ENCODE measurements at regions not wholly inside any gene's neighbourhood (a gene's known extent, or its start where the extent isn't known, plus 50 kb on each side); places are given as distances from the start of the nearest gene placed in this dataset.

DNA sequence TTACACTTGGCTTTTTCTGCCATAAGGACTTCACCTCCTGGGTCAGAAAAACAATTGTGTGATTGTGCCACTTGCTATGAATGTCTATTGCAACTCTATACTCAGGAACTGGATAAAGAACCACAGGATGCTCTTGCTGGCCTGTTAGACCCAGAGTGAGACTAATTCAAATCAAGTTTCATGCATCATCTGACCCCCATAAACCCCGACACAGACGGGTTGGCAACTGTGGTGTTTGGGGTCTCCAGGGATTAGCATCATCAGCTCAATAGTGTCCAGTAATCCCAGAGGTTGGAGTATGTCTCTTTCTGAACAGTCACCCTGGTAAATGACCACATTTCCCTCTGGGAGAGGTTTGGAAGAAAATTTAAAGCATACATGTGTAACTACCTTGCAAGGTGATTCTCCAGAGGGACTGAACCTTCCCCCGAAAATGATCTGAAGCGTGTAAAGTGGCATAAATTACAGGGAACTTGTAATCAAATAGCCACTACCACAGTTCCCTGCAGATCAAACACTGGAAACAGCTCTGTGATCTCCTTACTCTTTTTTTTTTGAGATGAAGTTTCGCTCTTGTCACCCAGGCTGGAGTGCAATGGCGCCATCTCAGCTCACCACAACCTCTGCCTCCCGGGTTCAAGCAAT lies 1097.6 kb downstream of the TBC1D22A start:
- Histone ChIP-seq H3K9me3 (ENCODE audit: low read depth) (no peaks in the 10 kb centered on the region), H3K36me3 (no peaks in the 10 kb centered on the region), H3K4me3 (no peak overlapping the region), H3K27me3 (no peaks in the 10 kb centered on the region), H3K4me1 (ENCODE audit: low read depth) (no peaks in the 10 kb centered on the region), H3K27ac (no peak overlapping the region)
- DNase-seq (ENCODE audit: low read depth in 1 of 2, low spot score in 1 of 2): no peak
- TF ChIP-seq, protein P1, sequence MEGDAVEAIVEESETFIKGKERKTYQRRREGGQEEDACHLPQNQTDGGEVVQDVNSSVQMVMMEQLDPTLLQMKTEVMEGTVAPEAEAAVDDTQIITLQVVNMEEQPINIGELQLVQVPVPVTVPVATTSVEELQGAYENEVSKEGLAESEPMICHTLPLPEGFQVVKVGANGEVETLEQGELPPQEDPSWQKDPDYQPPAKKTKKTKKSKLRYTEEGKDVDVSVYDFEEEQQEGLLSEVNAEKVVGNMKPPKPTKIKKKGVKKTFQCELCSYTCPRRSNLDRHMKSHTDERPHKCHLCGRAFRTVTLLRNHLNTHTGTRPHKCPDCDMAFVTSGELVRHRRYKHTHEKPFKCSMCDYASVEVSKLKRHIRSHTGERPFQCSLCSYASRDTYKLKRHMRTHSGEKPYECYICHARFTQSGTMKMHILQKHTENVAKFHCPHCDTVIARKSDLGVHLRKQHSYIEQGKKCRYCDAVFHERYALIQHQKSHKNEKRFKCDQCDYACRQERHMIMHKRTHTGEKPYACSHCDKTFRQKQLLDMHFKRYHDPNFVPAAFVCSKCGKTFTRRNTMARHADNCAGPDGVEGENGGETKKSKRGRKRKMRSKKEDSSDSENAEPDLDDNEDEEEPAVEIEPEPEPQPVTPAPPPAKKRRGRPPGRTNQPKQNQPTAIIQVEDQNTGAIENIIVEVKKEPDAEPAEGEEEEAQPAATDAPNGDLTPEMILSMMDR (IDR thresholded peaks at IDR 0.05; ENCODE audit: low read depth, low read length): no peak

- TF ChIP-seq, protein P1 (IDR thresholded peaks at IDR 0.05; ENCODE audit: low read depth, low read length): no peak
- DNase-seq (ENCODE audit: low read depth in 1 of 2, low spot score in 1 of 2): no peak
- Histone ChIP-seq H3K27ac (no peak overlapping the region), H3K36me3 (no peaks in the 10 kb centered on the region), H3K4me1 (ENCODE audit: low read depth) (no peaks in the 10 kb centered on the region), H3K4me3 (no peak overlapping the region), H3K27me3 (no peaks in the 10 kb centered on the region), H3K9me3 (ENCODE audit: low read depth) (no peaks in the 10 kb centered on the region)
These were observed 1096.4 kb downstream of the TBC1D22A start for GRCh38 chr22:47858773-47859306.

DNA sequence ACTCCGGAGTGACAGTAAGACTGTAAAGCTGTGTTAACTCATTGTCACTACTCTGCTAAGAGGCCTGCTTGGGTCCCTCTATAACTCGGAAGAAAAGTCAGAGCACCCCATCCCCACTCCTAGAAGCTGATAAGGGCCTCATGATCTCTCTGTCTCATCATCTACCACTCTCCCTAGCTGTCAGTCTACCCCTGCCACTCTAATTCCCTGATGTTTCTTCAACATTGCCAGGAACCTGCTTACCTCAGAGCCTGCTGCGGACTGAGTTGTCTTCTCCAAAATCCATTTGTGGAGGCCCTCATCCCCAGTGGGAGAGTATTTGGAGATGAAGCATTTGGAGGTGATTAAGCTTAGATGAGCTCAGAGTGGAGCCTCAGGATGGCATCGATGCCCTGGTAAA lies 1092.2 kb downstream of the TBC1D22A start:
- H3K36me3 ChIP-seq: no peaks in the 10 kb centered on the region
- no peaks in the 10 kb centered on the region for H3K9me3 ChIP-seq (ENCODE audit: low read depth)
- H3K4me1 ChIP-seq (ENCODE audit: low read depth): no peaks in the 10 kb centered on the region
- H3K27me3 ChIP-seq: no peaks in the 10 kb centered on the region
- no peak overlapping the region for H3K4me3 ChIP-seq
- DNase-seq (ENCODE audit: low read depth in 1 of 2, low spot score in 1 of 2): no peak
- no peak overlapping the region for H3K27ac ChIP-seq
- TF ChIP-seq, protein P1 (IDR thresholded peaks at IDR 0.05; ENCODE audit: low read depth, low read length): no peak

GRCh38 chr22:47854251-47854650 lies 1091.8 kb downstream of the TBC1D22A start:
- DNase-seq (ENCODE audit: low read depth in 1 of 2, low spot score in 1 of 2): no peak
- TF ChIP-seq, protein P1 (IDR thresholded peaks at IDR 0.05; ENCODE audit: low read depth, low read length): no peak

DNA sequence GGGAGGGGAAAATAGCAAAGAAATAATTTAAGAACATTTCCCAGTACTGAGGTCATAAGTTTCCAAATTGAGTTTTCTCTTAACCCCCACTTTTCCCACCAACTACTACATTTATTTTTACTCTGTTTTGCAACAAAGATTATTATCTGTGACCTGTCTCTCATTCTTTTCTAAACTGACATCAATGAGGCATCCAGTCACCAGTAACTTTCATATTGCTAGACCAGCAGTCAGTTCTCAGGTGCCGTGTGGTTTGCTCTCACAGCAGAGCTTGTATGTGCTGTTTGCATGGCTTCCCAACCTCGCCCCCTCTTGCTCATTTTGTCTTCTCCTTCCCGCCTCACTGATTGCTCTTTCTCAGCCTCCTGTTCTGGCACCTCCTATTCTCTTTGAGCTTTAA lies 1091.3 kb downstream of the TBC1D22A start:
- TF ChIP-seq, protein P1 (IDR thresholded peaks at IDR 0.05; ENCODE audit: low read depth, low read length): no peak
- Histone ChIP-seq H3K27ac (no peak overlapping the region), H3K4me3 (no peak overlapping the region)

More at GRCh38 chr22:47854251-47854650, 1091.8 kb downstream of the TBC1D22A start:
- Histone ChIP-seq H3K27me3 (no peaks in the 10 kb centered on the region), H3K36me3 (no peaks in the 10 kb centered on the region), H3K9me3 (ENCODE audit: low read depth) (no peaks in the 10 kb centered on the region), H3K4me1 (ENCODE audit: low read depth) (no peaks in the 10 kb centered on the region), H3K4me3 (no peak overlapping the region), H3K27ac (no peak overlapping the region)

More for the DNA sequence above, 1091.3 kb downstream of the TBC1D22A start:
- Histone ChIP-seq H3K9me3 (ENCODE audit: low read depth) (no peaks in the 10 kb centered on the region), H3K4me1 (ENCODE audit: low read depth) (no peaks in the 10 kb centered on the region), H3K27me3 (no peaks in the 10 kb centered on the region), H3K36me3 (no peaks in the 10 kb centered on the region)
- DNase-seq (ENCODE audit: low read depth in 1 of 2, low spot score in 1 of 2): no peak
